Activated CD4-positive, alpha-beta T cell treated with anti-CD3 and anti-CD28 coated beads, Interleukin-2, amount 50 U/mL, for 16 hours (primary cell): ENCODE measurements at regions not wholly inside any gene's neighbourhood (a gene's known extent, or its start where the extent isn't known, plus 50 kb on each side); places are given as distances from the start of the nearest gene placed in this dataset.

Experiments
- DNase-seq: peaks from one replicate; pipeline ENCODE4 v3.0.0-alpha.2; 2020

DNA sequence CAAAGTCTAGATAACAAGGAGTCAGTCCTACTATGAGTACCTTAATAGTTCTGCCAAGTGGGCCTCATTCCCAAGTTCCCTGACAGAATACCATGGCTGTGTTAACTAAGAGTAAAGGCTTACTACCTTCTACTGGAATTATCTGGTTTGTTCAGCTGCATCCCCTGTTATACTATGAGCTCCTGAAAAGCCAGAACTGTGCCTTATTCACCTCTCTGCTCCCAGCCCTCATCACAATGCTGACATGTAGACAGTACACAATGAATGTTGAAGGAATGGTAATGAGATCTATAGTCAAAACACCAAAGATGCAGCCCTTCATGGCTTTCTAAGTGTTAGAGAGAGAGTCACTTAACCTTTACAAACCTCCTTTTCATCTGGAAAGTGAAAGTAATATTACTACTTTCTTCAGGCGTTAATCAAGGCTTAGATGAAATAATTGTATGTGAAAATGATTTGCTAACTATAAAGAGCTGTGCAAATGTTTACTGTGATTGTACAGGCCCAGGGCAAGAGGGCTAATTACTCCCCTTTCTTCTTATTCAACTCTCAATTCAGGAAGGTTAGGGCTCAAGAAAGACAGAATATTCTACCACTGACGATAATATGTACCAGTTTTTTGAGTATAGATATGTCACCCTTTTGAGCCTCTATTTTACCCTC is 70.3 kb upstream of the MROH9 start:
- no peak for DNase-seq

DNA sequence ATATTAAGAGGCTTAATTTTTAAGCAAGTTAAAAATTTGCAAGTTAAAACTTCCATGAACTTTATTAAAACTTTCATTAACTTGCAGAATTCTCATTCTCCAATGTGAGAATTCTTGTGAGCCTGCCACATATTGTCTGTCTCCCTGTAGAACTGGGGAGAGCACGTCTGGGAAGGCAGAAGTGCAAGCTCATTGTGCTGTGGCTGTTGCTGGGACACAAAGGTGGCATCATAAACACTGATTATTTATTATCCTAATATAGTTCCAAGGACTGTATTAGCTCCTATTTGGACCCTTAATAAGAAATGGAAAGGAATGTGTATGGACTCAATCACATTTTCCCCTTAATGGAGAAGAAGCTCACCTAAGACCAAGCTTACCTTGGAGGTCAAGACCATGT is 68.7 kb upstream of the MROH9 start:
- DNase-seq: no peak

DNA sequence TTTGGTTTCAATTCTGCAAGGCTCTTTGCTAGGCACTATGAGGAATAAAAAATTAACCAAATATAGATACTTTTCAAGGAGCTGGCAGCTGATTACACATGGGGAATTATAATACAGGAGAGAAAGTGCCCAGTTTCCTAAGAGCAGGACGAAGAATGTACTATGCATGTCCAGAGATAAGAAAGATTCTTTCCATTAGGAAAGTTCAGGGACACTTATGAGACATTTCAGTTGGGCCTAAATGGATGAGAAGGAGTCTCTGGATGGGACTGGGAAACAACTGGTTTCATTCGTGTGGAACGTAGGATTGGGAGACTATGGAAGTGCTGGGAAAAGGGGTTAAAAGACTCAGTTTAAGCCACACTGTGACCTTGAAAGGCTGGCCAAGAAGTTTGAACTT is 63.5 kb upstream of the MROH9 start:
- DNase-seq: no peak

DNA sequence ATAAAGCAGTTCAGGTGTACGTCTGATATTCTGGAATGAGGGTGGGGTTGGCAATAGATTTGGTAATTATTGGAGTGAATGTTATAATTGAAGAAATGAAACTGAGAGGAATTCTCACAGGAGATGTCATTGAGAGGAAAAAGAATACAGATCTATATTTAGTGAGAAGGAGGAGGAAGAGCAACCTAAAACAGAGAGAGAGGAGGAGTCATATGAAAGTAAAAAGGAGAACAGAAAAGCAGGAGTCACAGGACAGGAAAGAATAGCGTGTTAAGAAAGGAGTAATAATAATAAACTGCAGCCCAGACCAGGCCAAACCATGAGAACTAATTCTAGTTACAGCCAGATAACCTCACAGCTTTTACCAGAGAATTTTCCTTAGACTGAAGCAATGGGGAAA is 62.7 kb upstream of the MROH9 start:
- no peak for DNase-seq

DNA sequence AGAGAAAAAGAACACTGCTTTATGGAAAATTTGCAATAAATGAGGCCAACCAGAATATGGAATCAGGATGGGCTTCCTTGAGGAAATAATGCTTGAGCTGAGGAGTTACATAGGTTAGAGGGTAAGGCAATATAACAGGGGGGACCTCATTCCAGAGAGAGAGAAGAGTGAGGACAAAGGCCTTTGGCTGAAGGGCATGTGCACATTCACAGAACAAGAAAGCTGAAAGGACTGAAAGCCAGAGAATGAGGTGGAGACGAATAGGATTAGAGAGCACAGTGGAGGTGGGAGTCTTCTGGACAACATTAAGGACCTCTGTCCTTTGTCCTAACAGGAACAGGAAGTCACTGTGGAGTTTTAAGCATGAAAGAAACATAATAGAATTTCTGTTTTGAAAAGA is 60.7 kb upstream of the MROH9 start:
- DNase-seq: no peak

DNA sequence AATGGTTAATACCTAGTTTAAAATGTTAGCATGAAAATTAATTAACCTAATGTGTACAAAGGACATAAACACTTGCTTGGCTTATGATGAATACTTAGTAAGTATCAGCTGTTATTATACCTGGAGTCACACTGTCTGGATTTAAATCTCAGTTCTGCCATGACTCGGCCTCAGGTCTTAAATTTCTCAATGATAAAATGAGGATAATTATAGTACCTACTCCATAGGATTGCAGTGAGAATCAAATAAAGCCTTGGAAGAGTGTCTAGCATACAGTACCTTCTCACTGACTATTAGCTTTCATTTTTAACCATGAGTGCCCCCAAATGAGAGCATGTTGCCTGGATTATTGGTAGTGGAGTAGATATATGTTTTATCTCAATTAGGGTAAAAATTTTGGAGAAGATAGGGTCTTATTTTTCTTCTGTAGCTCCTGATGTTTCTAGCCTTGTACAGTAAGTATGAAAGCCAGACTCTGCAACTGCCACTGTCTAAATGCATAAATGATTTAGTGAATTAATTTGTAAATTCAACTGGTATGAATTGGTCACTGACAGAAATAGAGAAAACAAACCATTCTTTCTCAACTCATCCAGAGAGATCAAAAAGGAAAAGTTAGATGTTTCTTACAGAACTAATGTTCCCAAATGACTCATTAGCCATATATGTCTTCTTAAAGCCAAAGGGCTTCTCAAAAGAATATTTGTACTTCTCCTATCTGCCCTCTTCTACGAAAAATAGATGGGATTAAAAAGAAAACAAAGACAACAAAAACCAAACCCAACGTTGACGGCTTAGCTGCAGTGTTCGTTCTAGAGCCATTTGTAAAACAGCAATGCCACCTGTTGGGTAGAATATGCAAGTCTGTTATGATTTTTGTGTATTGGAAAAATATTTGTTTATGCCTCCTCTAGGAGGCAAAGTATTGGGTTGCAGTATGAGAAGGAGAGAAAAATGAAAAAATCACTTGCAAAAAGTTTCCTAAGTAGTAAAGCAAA is 53.8 kb upstream of the MROH9 start:
- peak; percentile 1 for DNase-seq
